ENCODE measurements at regions not wholly inside any gene's neighbourhood (a gene's known extent, or its start where the extent isn't known, plus 50 kb on each side); places are given as distances from the start of the nearest gene placed in this dataset.

DNA sequence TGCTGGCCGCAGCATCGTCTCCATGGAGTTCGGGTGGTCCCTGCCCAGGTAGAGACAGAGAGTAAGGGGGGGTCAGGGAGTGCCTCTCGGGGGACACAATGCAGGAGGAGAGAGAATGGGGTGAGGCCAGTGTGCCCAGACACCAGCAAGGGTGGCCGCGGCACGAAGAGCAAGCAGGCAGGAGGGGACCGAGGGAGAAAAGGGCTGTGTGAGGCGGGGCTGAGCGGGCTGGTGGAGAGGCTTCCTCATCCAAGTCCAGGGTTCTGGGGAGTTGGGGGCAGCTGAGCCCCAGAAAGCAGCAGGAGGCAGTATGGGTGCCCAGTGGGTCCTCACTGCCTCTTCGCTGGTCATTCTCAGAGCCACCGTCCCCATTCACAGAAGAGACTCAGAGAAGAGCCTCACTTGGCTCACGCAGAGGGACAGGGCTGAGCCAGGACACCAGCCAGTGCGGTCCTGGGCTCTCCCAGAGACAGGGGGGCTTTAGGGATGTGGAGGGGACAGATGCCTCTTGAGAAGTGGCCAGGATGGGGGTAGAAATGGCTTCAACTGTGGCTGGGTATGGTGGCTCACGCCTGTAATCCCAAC, 78.9 kb downstream of the MICALL2 start:
- TF ChIP-seq, protein P1, sequence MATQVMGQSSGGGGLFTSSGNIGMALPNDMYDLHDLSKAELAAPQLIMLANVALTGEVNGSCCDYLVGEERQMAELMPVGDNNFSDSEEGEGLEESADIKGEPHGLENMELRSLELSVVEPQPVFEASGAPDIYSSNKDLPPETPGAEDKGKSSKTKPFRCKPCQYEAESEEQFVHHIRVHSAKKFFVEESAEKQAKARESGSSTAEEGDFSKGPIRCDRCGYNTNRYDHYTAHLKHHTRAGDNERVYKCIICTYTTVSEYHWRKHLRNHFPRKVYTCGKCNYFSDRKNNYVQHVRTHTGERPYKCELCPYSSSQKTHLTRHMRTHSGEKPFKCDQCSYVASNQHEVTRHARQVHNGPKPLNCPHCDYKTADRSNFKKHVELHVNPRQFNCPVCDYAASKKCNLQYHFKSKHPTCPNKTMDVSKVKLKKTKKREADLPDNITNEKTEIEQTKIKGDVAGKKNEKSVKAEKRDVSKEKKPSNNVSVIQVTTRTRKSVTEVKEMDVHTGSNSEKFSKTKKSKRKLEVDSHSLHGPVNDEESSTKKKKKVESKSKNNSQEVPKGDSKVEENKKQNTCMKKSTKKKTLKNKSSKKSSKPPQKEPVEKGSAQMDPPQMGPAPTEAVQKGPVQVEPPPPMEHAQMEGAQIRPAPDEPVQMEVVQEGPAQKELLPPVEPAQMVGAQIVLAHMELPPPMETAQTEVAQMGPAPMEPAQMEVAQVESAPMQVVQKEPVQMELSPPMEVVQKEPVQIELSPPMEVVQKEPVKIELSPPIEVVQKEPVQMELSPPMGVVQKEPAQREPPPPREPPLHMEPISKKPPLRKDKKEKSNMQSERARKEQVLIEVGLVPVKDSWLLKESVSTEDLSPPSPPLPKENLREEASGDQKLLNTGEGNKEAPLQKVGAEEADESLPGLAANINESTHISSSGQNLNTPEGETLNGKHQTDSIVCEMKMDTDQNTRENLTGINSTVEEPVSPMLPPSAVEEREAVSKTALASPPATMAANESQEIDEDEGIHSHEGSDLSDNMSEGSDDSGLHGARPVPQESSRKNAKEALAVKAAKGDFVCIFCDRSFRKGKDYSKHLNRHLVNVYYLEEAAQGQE (tag by site-specific recombination; IDR thresholded peaks at IDR 0.05) = no peak
- TF ChIP-seq, protein P2, sequence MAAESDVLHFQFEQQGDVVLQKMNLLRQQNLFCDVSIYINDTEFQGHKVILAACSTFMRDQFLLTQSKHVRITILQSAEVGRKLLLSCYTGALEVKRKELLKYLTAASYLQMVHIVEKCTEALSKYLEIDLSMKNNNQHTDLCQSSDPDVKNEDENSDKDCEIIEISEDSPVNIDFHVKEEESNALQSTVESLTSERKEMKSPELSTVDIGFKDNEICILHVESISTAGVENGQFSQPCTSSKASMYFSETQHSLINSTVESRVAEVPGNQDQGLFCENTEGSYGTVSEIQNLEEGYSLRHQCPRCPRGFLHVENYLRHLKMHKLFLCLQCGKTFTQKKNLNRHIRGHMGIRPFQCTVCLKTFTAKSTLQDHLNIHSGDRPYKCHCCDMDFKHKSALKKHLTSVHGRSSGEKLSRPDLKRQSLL (tag by site-specific recombination; IDR thresholded peaks at IDR 0.05) = no peak
- TF ChIP-seq, protein P3, sequence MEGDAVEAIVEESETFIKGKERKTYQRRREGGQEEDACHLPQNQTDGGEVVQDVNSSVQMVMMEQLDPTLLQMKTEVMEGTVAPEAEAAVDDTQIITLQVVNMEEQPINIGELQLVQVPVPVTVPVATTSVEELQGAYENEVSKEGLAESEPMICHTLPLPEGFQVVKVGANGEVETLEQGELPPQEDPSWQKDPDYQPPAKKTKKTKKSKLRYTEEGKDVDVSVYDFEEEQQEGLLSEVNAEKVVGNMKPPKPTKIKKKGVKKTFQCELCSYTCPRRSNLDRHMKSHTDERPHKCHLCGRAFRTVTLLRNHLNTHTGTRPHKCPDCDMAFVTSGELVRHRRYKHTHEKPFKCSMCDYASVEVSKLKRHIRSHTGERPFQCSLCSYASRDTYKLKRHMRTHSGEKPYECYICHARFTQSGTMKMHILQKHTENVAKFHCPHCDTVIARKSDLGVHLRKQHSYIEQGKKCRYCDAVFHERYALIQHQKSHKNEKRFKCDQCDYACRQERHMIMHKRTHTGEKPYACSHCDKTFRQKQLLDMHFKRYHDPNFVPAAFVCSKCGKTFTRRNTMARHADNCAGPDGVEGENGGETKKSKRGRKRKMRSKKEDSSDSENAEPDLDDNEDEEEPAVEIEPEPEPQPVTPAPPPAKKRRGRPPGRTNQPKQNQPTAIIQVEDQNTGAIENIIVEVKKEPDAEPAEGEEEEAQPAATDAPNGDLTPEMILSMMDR (tag by site-specific recombination; IDR thresholded peaks at IDR 0.05) = no peak
- TF ChIP-seq ZNF624 (tag by site-specific recombination; IDR thresholded peaks at IDR 0.05) = no peak
- no peak for TF ChIP-seq GFI1B (tag by site-specific recombination; IDR thresholded peaks at IDR 0.05)
- TF ChIP-seq ZBTB20 (tag by site-specific recombination; IDR thresholded peaks at IDR 0.05) = no peak
- TF ChIP-seq ZNF23 (tag by site-specific recombination; IDR thresholded peaks at IDR 0.05; ENCODE audit: borderline replicate concordance) = no peak
- TF ChIP-seq, protein P4, sequence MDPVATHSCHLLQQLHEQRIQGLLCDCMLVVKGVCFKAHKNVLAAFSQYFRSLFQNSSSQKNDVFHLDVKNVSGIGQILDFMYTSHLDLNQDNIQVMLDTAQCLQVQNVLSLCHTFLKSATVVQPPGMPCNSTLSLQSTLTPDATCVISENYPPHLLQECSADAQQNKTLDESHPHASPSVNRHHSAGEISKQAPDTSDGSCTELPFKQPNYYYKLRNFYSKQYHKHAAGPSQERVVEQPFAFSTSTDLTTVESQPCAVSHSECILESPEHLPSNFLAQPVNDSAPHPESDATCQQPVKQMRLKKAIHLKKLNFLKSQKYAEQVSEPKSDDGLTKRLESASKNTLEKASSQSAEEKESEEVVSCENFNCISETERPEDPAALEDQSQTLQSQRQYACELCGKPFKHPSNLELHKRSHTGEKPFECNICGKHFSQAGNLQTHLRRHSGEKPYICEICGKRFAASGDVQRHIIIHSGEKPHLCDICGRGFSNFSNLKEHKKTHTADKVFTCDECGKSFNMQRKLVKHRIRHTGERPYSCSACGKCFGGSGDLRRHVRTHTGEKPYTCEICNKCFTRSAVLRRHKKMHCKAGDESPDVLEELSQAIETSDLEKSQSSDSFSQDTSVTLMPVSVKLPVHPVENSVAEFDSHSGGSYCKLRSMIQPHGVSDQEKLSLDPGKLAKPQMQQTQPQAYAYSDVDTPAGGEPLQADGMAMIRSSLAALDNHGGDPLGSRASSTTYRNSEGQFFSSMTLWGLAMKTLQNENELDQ (tag by site-specific recombination; IDR thresholded peaks at IDR 0.05; ENCODE audit: low read depth) = no peak
- TF ChIP-seq ZFP3 (tag by site-specific recombination; IDR thresholded peaks at IDR 0.05; ENCODE audit: low read depth) = no peak
- no peak for TF ChIP-seq GLI4 (tag by site-specific recombination; IDR thresholded peaks at IDR 0.05)
- no peak for TF ChIP-seq KLF10 (tag by site-specific recombination; IDR thresholded peaks at IDR 0.05)
- TF ChIP-seq ZBTB1 (tag by site-specific recombination; IDR thresholded peaks at IDR 0.05) = no peak
- TF ChIP-seq, protein P5, sequence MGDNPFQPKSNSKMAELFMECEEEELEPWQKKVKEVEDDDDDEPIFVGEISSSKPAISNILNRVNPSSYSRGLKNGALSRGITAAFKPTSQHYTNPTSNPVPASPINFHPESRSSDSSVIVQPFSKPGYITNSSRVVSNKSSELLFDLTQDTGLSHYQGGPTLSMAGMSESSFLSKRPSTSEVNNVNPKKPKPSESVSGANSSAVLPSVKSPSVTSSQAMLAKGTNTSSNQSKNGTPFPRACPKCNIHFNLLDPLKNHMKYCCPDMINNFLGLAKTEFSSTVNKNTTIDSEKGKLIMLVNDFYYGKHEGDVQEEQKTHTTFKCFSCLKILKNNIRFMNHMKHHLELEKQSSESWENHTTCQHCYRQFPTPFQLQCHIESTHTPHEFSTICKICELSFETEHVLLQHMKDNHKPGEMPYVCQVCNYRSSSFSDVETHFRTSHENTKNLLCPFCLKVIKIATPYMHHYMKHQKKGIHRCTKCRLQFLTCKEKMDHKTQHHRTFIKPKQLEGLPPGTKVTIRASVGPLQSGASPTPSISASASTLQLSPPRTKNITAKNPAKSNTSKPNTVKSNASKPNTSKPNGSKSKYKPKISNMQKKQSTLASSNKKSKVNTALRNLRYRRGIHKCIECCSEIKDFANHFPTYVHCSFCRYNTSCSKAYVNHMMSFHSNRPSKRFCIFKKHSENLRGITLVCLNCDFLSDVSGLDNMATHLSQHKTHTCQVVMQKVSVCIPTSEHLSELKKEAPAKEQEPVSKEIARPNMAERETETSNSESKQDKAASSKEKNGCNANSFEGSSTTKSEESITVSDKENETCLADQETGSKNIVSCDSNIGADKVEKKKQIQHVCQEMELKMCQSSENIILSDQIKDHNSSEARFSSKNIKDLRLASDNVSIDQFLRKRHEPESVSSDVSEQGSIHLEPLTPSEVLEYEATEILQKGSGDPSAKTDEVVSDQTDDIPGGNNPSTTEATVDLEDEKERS (tag by site-specific recombination; IDR thresholded peaks at IDR 0.05) = no peak
- TF ChIP-seq, protein P6, sequence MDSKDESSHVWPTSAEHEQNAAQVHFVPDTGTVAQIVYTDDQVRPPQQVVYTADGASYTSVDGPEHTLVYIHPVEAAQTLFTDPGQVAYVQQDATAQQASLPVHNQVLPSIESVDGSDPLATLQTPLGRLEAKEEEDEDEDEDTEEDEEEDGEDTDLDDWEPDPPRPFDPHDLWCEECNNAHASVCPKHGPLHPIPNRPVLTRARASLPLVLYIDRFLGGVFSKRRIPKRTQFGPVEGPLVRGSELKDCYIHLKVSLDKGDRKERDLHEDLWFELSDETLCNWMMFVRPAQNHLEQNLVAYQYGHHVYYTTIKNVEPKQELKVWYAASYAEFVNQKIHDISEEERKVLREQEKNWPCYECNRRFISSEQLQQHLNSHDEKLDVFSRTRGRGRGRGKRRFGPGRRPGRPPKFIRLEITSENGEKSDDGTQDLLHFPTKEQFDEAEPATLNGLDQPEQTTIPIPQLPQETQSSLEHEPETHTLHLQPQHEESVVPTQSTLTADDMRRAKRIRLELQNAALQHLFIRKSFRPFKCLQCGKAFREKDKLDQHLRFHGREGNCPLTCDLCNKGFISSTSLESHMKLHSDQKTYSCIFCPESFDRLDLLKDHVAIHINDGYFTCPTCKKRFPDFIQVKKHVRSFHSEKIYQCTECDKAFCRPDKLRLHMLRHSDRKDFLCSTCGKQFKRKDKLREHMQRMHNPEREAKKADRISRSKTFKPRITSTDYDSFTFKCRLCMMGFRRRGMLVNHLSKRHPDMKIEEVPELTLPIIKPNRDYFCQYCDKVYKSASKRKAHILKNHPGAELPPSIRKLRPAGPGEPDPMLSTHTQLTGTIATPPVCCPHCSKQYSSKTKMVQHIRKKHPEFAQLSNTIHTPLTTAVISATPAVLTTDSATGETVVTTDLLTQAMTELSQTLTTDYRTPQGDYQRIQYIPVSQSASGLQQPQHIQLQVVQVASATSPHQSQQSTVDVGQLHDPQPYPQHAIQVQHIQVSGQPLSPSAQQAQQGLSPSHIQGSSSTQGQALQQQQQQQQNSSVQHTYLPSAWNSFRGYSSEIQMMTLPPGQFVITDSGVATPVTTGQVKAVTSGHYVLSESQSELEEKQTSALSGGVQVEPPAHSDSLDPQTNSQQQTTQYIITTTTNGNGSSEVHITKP (tag by site-specific recombination; IDR thresholded peaks at IDR 0.05) = no peak

Data from HEK293 (cell line).